Lower lobe of right lung (tissue), 2 donors: ENCODE measurements at regions not wholly inside any gene's neighbourhood (a gene's known extent, or its start where the extent isn't known, plus 50 kb on each side); places are given as distances from the start of the nearest gene placed in this dataset.

Experiments
- ATAC-seq, 2 donors: fragments of 200-7000 bp; cut with Tn5 transposase; one replicate each; pipeline ENCODE4 v1.9.1; 2020 to 2022; ENCODE audit warnings: mild to moderate bottlenecking in 2 of 2, moderate library complexity in 2 of 2
- DNase-seq: peaks from one replicate; pipeline ENCODE4 v3.0.0-alpha.2; 2020
- H3K27ac ChIP-seq: fragments of 200-600 bp; one replicate; pipeline ENCODE4 v1.8.0; 2022
- H3K27me3 ChIP-seq: fragments of 200-600 bp; one replicate; pipeline ENCODE4 v1.8.0; 2022; ENCODE audit warnings: low read depth
- H3K36me3 ChIP-seq: fragments of 200-600 bp; one replicate; pipeline ENCODE4 v1.8.0; 2022; ENCODE audit warnings: mild to moderate bottlenecking
- H3K4me1 ChIP-seq: fragments of 200-600 bp; one replicate; pipeline ENCODE4 v1.8.0; 2022
- H3K4me3 ChIP-seq: fragments of 200-600 bp; one replicate; pipeline ENCODE4 v1.8.0; 2022; ENCODE audit warnings: mild to moderate bottlenecking
- H3K9me3 ChIP-seq: fragments of 200-600 bp; one replicate; pipeline ENCODE4 v1.8.0; 2022
- intact Hi-C: fragments of 100-400 bp; cut with DNase I; formaldehyde crosslinking; loops from one replicate; pipeline ENCODE4 v1.11.0; 2022
- TF ChIP-seq, protein P1 (sequence below): fragments of 200-600 bp; IDR thresholded peaks from one replicate; pipeline ENCODE4 v1.8.0; 2022; ENCODE audit warnings: antibody characterized with exemption, mild to moderate bottlenecking
- donor health status: DM: no; HTN: yes; CAD: no; lungs with severe emphysema.

DNA sequence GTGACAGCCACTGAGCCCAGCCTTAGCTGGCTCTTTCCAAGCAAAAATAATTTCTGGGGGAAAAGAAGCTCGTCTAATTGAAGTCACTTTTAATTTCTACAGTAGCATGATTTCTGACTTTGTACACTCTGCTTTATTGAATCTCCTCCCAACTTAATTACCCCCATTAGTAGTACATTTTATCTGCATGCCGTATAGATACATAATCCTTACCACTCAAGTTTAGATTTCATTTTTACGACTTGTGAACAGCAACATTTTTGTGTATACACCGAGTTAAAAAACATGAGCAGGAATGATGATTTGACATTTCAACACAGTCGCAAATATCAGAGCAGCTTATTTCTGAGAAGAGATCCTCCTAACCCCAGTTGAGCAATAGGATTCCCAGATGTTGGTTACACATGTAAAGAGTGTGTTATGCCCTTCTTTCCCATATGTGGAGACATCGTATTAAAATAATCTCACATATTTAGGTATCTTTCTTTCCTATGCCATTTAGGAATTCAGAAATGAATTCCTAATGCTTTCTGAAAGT is 127.3 kb upstream of the MTHFD1L start:
- Histone ChIP-seq H3K4me3 (no peak overlapping the region), H3K27ac (no peak overlapping the region), H3K9me3 (no peaks in the 10 kb centered on the region), H3K36me3 (peaks cover 11% of the 10 kb centered on the region), H3K4me1 (no peaks in the 10 kb centered on the region), H3K27me3 (no peaks in the 10 kb centered on the region)
- TF ChIP-seq, protein P1, sequence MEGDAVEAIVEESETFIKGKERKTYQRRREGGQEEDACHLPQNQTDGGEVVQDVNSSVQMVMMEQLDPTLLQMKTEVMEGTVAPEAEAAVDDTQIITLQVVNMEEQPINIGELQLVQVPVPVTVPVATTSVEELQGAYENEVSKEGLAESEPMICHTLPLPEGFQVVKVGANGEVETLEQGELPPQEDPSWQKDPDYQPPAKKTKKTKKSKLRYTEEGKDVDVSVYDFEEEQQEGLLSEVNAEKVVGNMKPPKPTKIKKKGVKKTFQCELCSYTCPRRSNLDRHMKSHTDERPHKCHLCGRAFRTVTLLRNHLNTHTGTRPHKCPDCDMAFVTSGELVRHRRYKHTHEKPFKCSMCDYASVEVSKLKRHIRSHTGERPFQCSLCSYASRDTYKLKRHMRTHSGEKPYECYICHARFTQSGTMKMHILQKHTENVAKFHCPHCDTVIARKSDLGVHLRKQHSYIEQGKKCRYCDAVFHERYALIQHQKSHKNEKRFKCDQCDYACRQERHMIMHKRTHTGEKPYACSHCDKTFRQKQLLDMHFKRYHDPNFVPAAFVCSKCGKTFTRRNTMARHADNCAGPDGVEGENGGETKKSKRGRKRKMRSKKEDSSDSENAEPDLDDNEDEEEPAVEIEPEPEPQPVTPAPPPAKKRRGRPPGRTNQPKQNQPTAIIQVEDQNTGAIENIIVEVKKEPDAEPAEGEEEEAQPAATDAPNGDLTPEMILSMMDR = no peak
- intact Hi-C loops = no loop called here
- DNase-seq (no peak), ATAC-seq (no peak)

DNA sequence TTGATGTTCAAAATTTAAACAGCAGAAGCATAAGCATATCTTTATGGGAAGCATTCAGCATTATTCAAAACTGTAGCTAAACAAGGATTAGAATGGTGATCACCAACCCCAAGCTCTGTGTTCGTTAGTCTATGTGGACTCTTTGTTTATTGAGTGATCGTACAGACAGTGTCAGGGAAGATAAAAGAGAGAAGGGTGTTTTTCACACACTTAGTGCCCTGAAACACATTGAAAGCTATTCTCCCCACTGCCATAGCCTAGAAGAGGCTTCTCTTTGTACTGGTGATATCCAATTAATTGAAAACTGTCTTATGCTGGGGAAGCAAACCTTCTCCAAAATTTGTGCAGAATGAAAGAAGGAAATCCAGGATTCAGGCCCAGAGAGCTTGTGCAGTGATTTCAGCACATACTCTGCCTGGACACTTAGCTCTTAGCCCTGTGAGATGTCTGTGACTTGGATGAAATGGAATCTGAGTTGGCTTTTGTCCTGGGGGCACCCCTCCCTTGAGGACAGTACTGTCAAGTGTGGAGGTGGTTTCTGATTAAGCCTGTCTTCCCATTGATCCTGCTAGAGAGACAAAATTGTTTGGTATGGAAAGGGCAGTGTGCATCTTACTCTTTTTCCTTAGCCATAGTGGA is 125.7 kb upstream of the MTHFD1L start:
- Histone ChIP-seq H3K27ac (no peak overlapping the region), H3K27me3 (no peaks in the 10 kb centered on the region), H3K4me1 (no peaks in the 10 kb centered on the region), H3K9me3 (no peaks in the 10 kb centered on the region), H3K36me3 (no peaks in the 10 kb centered on the region), H3K4me3 (no peak overlapping the region)
- DNase-seq (no peak), ATAC-seq (no peak)
- intact Hi-C loops = loop anchor here (10.0 kb wide), 1 partner anchor 325 kb away; no protein-coding TSS in a partner anchor
- TF ChIP-seq, protein P1 = no peak

DNA sequence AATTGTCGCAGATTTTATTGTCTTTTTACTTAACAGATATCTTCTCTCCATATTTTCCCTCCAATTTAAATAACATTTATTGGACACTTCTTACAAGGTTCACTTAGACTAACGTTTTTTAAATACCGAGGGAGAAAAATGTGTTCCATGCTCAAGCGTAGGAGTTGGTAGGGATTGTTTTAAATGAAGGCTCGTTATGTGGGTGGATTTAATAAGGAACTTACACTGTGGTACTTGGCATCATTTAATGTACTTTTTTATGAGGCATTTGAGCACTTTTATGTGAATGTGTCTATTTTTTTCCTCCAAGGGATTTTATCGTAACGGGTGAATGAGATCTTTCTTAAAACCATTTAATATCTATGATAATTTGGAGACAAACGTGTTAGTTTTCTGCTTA is 125.0 kb upstream of the MTHFD1L start:
- no peak for DNase-seq
- H3K27ac ChIP-seq = no peak overlapping the region
- ATAC-seq = no peak
- H3K4me1 ChIP-seq = no peaks in the 10 kb centered on the region
- intact Hi-C loops = loop anchor here (10.0 kb wide), 1 partner anchor 326 kb away; no protein-coding TSS in a partner anchor
- no peak overlapping the region for H3K4me3 ChIP-seq
- TF ChIP-seq, protein P1 = no peak
- H3K27me3 ChIP-seq = no peaks in the 10 kb centered on the region
- no peaks in the 10 kb centered on the region for H3K9me3 ChIP-seq
- H3K36me3 ChIP-seq = no peaks in the 10 kb centered on the region

DNA sequence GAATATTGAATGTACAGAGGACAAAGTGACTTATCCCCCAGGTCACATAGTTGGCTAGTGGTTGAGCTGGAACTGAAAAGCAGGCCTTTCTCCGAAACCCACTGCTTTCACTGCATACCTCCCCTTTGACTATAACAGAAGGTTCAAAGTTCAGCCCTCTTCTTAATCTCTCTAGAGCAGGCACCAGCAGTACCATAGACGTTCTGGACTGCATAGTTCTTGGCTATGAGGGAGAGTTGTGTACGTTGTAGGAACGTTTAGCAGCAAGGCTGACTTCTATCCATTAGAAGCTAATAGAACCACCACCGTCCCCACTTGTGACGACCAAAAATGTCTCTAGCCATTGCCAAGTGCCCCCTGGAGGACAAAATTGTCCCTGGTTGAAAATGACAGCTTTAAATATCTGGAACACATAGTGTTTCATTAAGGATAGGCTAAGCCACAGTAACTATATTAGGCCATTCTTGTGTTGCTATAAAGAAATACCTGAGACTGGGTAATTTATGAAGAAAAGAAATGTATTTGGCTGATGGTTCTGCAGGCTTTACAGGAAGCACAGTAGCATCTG is 123.8 kb upstream of the MTHFD1L start:
- no peaks in the 10 kb centered on the region for H3K27me3 ChIP-seq
- intact Hi-C loops = loop anchor here (10.0 kb wide), 1 partner anchor 327 kb away; no protein-coding TSS in a partner anchor
- peak in 1 of 2 donors; percentile 38 for ATAC-seq
- DNase-seq = no peak
- no peak overlapping the region for H3K27ac ChIP-seq
- no peaks in the 10 kb centered on the region for H3K9me3 ChIP-seq
- no peaks in the 10 kb centered on the region for H3K4me1 ChIP-seq
- no peaks in the 10 kb centered on the region for H3K36me3 ChIP-seq
- TF ChIP-seq, protein P1 = peak; percentile 55
- no peak overlapping the region for H3K4me3 ChIP-seq

DNA sequence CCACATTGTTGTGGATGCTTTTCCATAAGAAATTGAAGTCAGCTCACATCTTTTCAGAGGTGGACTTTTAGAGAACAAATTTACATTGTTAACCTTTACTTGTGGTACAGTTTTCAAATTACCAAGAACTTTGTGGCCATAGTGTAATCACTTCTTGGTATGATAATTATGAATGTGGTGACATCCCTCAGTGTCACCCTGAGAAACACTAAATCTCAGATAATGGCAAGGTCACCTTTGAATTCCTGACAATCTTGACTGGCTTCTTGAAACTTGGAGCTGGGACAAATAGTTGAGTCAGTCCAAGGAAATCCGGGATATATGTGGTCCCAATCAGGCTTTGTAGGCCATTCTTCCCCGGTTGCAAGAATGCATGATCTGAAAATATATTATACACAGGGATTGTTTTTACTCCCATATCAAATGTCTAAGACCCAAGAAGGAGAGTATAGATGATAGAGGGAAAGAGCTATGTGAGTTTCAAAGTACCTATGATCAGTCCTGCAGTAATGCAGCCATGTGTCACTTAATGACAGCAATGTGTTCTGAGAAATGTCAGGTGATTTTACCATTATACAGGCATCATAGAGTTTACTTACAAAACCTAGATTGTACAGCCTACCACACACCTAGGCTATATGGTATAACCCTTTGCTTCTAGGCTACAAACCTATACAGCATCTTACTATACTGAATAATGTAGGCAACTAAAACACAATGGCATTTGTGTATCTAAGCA is 120.8 kb upstream of the MTHFD1L start:
- Histone ChIP-seq H3K9me3 (no peaks in the 10 kb centered on the region), H3K27ac (no peak overlapping the region), H3K27me3 (no peaks in the 10 kb centered on the region), H3K4me3 (no peak overlapping the region), H3K36me3 (no peaks in the 10 kb centered on the region), H3K4me1 (no peaks in the 10 kb centered on the region)
- intact Hi-C loops = loop anchor here (10.0 kb wide), 1 partner anchor 330 kb away; no protein-coding TSS in a partner anchor
- TF ChIP-seq, protein P1 = no peak
- no peak for DNase-seq
- no peak for ATAC-seq
